K562 (cell line): ENCODE measurements at regions not wholly inside any gene's neighbourhood (a gene's known extent, or its start where the extent isn't known, plus 50 kb on each side); places are given as distances from the start of the nearest gene placed in this dataset.

ENCODE experiments used
- BCLAF1 ChIP-seq, 2 experiments: fragments of 450-650 bp in 1 of 2; IDR thresholded peaks; 2 replicates each; pipeline ENCODE4 v1.6.1; 2011 to 2017; ENCODE audit warnings: low read depth in 2 of 2, antibody characterized with exemption in 1 of 2, borderline replicate concordance in 1 of 2, low read length in 1 of 2, mild to moderate bottlenecking in 1 of 2, mixed read lengths in 1 of 2; ENCODE audit not compliant: control insufficient read depth in 1 of 2
- EP400 ChIP-seq: fragments of 450-650 bp; IDR thresholded peaks from 2 replicates; pipeline ENCODE4 v1.6.1; 2017; ENCODE audit warnings: antibody characterized with exemption, mild to moderate bottlenecking, moderate library complexity
- FUS ChIP-seq: fragments of 200-400 bp; formaldehyde crosslinking; optimal IDR thresholded peaks from 2 replicates; pipeline ENCODE3; 2017; ENCODE audit warnings: low read depth, low read length
- GTF2E2 ChIP-seq: fragments of 200-800 bp; sonication (Bioruptor generic); IDR thresholded peaks from 2 replicates; pipeline ENCODE4 v1.6.1; 2016; ENCODE audit warnings: missing genetic modification characterization, missing compliant biosample characterization
- GTF3C2 ChIP-seq: IDR thresholded peaks from 3 replicates; pipeline ENCODE4 v1.6.1; 2011; ENCODE audit warnings: borderline replicate concordance, mild to moderate bottlenecking, moderate library complexity; ENCODE audit not compliant: insufficient read length; ENCODE audit errors: extremely low read depth
- HNRNPLL ChIP-seq: fragments of 200-400 bp; formaldehyde crosslinking; IDR thresholded peaks from 2 replicates; pipeline ENCODE4 v1.6.1; 2017; ENCODE audit warnings: low read length, low read depth, mild to moderate bottlenecking; ENCODE audit not compliant: poor library complexity, severe bottlenecking
- MTF1 ChIP-seq: fragments of 250-450 bp; sonication (Bioruptor Pico); IDR thresholded peaks from 2 replicates; pipeline ENCODE4 v1.9.0; 2021; ENCODE audit warnings: moderate library complexity, mild to moderate bottlenecking, inconsistent platforms, borderline replicate concordance
- NRF1 ChIP-seq, 2 experiments: fragments of 450-650 bp; IDR thresholded peaks in 1 of 2; conservative IDR thresholded peaks in 1 of 2; 2 replicates each; pipeline ENCODE4 v1.6.1; 2014; ENCODE audit warnings: mild to moderate bottlenecking in 2 of 2
- PHB ChIP-seq: fragments of 250-450 bp; sonication (Bioruptor Pico); IDR thresholded peaks from 2 replicates; pipeline ENCODE4 v1.5.0; 2021
- RBBP5 ChIP-seq: fragments of 200-600 bp; sonication (generic); IDR thresholded peaks from 2 replicates; pipeline ENCODE4 v1.6.1; 2012; ENCODE audit warnings: borderline replicate concordance, mild to moderate bottlenecking, low read length, control low read depth, inconsistent platforms; ENCODE audit not compliant: insufficient read depth, poor library complexity, severe bottlenecking
- RBM25 ChIP-seq: fragments of 200-400 bp; formaldehyde crosslinking; IDR thresholded peaks from 2 replicates; pipeline ENCODE4 v1.6.1; 2018; ENCODE audit warnings: low read length, low read depth, moderate library complexity; ENCODE audit not compliant: severe bottlenecking
- SAFB2 ChIP-seq: fragments of 200-400 bp; formaldehyde crosslinking; IDR thresholded peaks from 2 replicates; pipeline ENCODE4 v1.6.1; 2018; ENCODE audit warnings: borderline replicate concordance, low read length, low read depth, moderate library complexity; ENCODE audit not compliant: severe bottlenecking
- SFPQ ChIP-seq: fragments of 200-400 bp; formaldehyde crosslinking; IDR thresholded peaks from 2 replicates; pipeline ENCODE4 v1.6.1; 2017; ENCODE audit warnings: mild to moderate bottlenecking, low read depth, low read length, moderate library complexity
- SMARCC2 ChIP-seq: fragments of 450-650 bp; IDR thresholded peaks from 2 replicates; pipeline ENCODE4 v1.6.1; 2017; ENCODE audit warnings: antibody characterized with exemption, moderate library complexity, mild to moderate bottlenecking, low read depth
- SNRNP70 ChIP-seq: fragments of 200-400 bp; formaldehyde crosslinking; optimal IDR thresholded peaks from 2 replicates; pipeline ENCODE3; 2017; ENCODE audit warnings: low read depth, low read length
- STAG1 ChIP-seq: sonication (generic); formaldehyde crosslinking; IDR thresholded peaks from 2 replicates; pipeline ENCODE4 v1.5.0; 2020; ENCODE audit warnings: missing genetic modification reagents, borderline replicate concordance
- TAF7 ChIP-seq: fragments of 450-650 bp; IDR thresholded peaks from 2 replicates; pipeline ENCODE4 v1.6.1; 2016; ENCODE audit warnings: missing genetic modification characterization, missing compliant biosample characterization
- ZNF280A ChIP-seq: fragments of 450-650 bp; IDR thresholded peaks from 2 replicates; pipeline ENCODE4 v1.6.1; 2018; ENCODE audit warnings: mild to moderate bottlenecking, low read depth; ENCODE audit not compliant: partially characterized antibody

- TF ChIP-seq GTF3C2: no peak
- no peak for TF ChIP-seq SNRNP70
- no peak for TF ChIP-seq TAF7 (tag)
- no peak for TF ChIP-seq SMARCC2
- TF ChIP-seq SFPQ: no peak
- no peak for TF ChIP-seq EP400
- no peak for TF ChIP-seq STAG1 (CRISPR knock-in tag)
- TF ChIP-seq BCLAF1 (IDR thresholded peaks at IDR 0.05; ENCODE audit: borderline replicate concordance in 1 of 2, control insufficient read depth in 1 of 2, low read depth in 2 of 2, low read length in 1 of 2): no peak
- no peak for TF ChIP-seq PHB (CRISPR knock-in tag)
- TF ChIP-seq ZNF280A: no peak
- no peak for TF ChIP-seq RBM25
- TF ChIP-seq RBBP5: no peak
- no peak; a peak in 2 of 4 replicates for TF ChIP-seq NRF1 (conservative IDR thresholded peaks at IDR 0.05 in 1 of 2, IDR thresholded peaks at IDR 0.05 in 1 of 2)
- TF ChIP-seq SAFB2: no peak
- no peak for TF ChIP-seq GTF2E2 (tag)
- no peak for TF ChIP-seq MTF1 (CRISPR knock-in tag)
- TF ChIP-seq FUS: no peak
- TF ChIP-seq HNRNPLL: no peak
These were observed 54.5 kb upstream of the FAM180A start (continued) for GRCh38 chr7:135803143-135803542.
